ENCODE measurements at regions not wholly inside any gene's neighbourhood (a gene's known extent, or its start where the extent isn't known, plus 50 kb on each side); places are given as distances from the start of the nearest gene placed in this dataset.
"Not testable (repeated sequence)": the region's sequence is repeated elsewhere in the genome, so short reads cannot be mapped to it uniquely, and the experiment has no call there.

GRCh38 chr6:121925534-121926255 is 473.8 kb upstream of the HSF2 start:
- DNase-seq (ENCODE audit: low spot score): no peak

GRCh38 chr6:121929301-121929700 is 470.2 kb upstream of the HSF2 start:
- no peak for DNase-seq (ENCODE audit: low spot score)

- DNase-seq (ENCODE audit: low spot score): peak; percentile 42
Observed at GRCh38 chr6:121932076-121932991, 467.1 kb upstream of the HSF2 start.

DNA sequence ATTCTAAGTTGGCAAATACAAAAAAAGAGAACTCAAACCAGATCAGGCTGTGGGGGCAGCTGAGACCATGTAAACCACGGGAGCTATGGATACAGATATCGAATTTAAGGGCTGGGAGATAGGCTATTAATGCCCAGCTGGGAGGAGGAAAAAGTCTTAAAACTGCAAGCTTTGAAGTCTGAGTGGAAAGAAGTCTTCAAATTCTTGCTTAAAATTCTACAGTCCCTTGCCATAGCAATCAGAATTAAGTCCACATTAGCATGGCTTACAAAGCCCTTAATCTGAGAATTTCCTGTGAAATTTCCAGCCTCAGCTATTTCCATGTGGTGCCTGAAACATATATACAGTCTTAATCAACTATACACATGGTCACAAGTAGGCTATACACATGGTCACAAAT is 465.0 kb upstream of the HSF2 start:
- no peak for DNase-seq (ENCODE audit: low spot score)

DNA sequence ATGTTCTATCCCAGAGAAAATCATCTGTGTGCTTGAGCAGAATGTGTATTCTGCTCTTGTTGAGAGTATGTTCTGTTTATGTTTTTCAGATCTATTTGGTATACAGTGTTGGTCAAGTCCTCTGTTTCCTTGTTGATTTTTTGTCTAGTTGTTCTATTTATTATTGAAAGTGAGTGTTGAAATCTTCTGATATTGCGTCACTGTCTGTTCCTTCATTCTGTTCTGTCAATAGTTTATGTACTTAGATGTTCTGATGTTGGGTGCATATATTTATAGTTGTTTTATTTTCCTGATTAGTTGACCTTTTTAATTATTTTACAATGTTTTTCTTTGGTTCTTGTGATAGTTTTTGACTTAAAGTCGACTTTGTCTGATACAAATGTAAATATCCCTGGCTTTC is 458.7 kb upstream of the HSF2 start:
- DNase-seq (ENCODE audit: low spot score): no peak

DNA sequence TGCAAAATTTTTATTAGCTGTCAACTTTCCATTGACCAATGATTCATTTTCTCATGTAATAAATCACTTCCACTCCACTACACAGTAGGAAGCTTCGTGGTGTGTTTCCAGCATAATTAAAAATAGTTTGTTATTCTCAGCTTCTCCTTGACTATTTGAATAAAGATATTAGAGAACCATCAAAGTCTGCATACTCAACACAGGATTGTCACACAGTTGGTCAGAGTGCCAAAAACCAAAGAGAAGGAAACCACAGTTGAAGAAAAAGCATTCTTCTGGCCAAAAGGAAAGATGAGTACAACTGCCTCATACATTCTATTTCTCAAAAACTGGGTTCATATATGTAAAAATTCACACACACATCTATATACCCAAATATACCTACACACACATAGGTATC is 455.1 kb upstream of the HSF2 start:
- DNase-seq (ENCODE audit: low spot score): no peak

DNA sequence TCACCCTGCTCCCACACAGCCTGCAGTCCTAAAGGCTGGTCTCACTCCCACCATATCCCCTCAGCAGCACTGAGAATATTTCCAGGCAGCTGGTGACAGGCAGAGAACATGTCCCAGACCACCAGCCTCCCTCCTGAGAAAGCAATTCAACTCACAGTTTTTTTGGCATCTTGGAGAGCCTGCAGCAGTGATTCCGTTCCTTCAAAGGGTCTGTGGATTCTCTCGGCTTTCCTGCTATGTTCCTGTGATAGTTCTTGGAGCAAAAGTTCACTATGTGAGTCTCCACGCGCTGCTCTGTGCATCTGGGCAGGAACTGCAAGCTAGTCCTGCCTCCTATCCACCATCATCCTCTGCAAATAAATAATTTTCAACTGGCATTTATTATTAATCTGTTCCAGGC is 448.3 kb upstream of the HSF2 start:
- DNase-seq (ENCODE audit: low spot score): no peak

GRCh38 chr6:121951918-121952379 is 447.5 kb upstream of the HSF2 start:
- DNase-seq (ENCODE audit: low spot score): no peak

DNA sequence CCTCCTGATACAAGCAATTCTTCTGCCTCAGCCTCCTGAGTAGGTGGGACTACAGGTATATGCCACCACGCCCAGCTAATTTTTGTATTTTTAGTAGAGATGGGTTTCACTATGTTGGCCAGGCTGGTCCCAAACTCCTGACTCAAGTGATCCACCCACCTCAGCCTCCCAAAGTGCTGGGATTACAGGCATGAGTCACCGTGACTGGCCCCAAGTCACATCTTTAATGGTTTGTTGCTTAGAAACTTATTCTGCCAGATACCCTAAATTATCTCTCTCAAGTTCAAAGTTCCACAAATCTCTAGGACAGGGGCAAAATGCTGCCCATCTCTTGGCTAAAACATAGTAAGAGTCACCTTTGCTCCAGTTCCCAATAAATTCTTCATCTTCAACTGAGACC is 444.1 kb upstream of the HSF2 start:
- DNase-seq (ENCODE audit: low spot score): not testable (repeated sequence)

DNA sequence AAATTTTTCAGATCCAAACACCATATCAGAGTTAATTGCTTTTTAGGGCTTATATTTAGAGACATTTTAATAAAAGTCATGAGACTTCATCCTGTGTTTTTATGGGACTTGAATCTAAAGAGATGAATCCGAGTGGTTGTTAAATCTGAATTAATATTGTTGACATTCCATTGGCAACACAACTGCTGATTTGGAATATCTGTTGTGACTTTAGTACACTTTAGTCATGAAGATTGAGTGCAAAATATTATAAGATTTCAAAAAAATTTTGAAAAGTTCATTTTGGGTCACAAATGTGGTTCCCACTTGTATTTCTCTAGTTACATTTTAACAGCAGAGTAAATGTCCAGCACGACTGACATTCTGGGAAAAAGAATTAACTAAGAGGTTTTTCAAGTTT is 442.7 kb upstream of the HSF2 start:
- DNase-seq (ENCODE audit: low spot score): no peak

DNA sequence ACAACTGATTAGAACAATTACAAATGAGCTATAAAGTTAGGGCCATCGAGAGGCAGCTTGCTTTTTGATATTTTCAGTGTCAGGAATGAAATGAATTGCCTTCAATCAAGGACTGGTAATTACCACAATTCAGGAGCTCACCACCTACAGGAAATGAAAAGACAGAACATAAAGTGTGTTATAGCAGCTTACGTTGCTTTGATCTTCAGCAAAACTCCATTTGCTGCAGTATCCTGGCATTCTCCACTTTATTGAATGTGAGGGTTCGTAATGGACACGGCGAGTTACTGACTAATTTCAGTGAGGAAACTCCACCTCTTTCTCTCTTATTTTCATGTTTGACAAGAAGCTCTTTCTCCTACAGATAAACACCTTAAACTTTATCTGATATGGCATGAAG is 440.0 kb upstream of the HSF2 start:
- DNase-seq (ENCODE audit: low spot score): no peak

- DNase-seq (ENCODE audit: low spot score): no peak
Observed at GRCh38 chr6:121961619-121962125, 437.8 kb upstream of the HSF2 start.

GRCh38 chr6:121963826-121964225 is 435.6 kb upstream of the HSF2 start:
- no peak for DNase-seq (ENCODE audit: low spot score)

- DNase-seq (ENCODE audit: low spot score): no peak
Observed at GRCh38 chr6:121965739-121966138, 433.7 kb upstream of the HSF2 start.

GRCh38 chr6:121967631-121968030 is 431.8 kb upstream of the HSF2 start:
- no peak for DNase-seq (ENCODE audit: low spot score)

- DNase-seq (ENCODE audit: low spot score): no peak
Observed at GRCh38 chr6:121971931-121972335, 427.5 kb upstream of the HSF2 start.

DNA sequence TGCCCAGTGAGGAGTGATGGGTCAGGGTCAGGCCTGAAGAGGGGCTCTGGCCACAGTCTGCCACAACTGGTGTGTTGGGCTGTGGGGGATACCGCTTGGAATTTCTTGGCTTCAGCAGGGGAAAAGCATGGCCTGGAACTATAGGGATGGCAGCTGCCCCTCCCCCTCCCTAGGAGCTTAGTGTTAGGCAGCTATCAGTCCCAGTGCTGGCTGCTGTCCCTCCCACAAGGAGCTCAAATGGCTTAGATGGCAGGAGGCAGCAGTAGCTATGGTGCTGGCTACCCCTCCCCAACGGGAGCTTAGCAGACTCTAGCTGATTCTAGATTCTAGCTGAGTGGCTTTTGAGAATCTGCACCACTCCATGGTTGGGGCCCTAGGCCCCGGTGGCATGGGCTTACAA is 414.5 kb upstream of the HSF2 start:
- no peak for DNase-seq (ENCODE audit: low spot score)

GRCh38 chr6:121993362-121993761 is 406.1 kb upstream of the HSF2 start:
- no peak for DNase-seq (ENCODE audit: low spot score)

DNA sequence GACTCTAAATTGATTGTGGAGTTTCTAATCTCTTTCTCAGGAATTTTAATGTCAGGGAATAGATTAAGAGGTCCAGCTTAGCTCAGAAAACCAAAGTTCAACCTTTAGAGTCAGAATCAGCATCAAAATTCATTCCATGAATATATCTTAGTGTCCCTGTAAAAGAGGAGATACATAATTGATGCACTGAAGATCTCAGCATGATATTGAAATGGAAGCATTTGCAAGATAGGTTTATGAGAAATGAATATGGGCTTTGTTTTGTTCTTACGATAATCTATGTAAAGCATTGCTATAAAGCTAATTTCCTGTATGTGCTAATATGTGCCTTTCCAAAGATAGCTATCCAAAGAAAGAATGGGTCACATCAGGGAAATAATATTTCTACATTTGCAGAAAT is 404.5 kb upstream of the HSF2 start:
- DNase-seq (ENCODE audit: low spot score): no peak

- peak; percentile 7 for DNase-seq (ENCODE audit: low spot score)
Observed at GRCh38 chr6:121998631-121999030, 400.8 kb upstream of the HSF2 start.

DNA sequence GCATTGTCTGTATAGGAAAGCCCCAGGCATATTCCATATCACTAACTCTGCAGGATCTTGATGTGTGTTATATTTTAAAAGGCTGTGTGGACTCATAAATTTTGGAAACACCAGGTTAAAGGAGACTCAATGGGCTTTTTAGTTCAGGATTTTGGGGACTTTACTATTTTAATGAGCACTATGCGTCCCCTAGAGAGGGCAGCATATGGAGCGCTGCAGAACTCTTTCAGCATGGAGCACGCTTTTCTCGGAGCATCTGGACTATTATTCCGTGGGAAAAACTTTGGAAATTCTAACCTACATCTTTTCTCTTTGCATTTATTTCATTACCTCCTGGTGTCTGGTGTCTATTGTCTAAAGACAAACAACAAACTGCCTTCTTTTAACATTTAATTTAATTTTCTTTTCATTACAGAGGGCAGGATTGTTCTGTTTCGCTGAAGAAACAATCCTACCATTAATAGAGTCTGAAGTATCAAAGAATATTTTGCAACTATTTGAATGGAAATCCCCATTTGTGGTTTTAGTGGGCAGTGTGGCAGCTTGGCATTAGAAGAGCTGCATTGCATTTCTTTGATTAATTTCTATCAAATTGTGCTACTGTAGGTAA is 399.9 kb upstream of the HSF2 start:
- DNase-seq (ENCODE audit: low spot score): peak; percentile 36

DNA sequence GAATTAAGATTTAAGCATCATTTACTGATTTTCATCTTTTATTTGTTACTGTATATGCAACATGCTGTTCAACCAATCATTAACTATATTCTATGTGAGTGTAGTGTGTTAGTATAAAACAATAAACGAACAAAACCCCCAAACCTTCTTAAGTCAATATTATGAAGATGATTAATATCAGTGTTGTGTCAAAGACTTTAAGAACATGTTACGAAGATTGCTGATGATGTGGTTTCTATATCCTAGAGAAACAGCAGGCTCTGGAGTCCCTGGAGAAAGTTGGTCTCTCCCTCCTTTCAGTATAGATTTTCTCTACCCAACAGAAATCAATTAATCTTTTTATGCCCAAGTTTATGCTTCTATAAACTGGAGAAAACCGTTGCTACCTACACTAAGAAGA is 393.8 kb upstream of the HSF2 start:
- no peak for DNase-seq (ENCODE audit: low spot score)

GRCh38 chr6:122007339-122007738 is 392.1 kb upstream of the HSF2 start:
- DNase-seq (ENCODE audit: low spot score): no peak
